GM21528 (cell line): ENCODE measurements at regions not wholly inside any gene's neighbourhood (a gene's known extent, or its start where the extent isn't known, plus 50 kb on each side); places are given as distances from the start of the nearest gene placed in this dataset.

Experiments
- ATAC-seq: cut with Tn5 transposase; IDR thresholded peaks from one replicate; pipeline ENCODE4 v1.9.1; 2021; ENCODE audit warnings: mild to moderate bottlenecking, moderate library complexity; ENCODE audit not compliant: unreplicated experiment, low FRiP score

DNA sequence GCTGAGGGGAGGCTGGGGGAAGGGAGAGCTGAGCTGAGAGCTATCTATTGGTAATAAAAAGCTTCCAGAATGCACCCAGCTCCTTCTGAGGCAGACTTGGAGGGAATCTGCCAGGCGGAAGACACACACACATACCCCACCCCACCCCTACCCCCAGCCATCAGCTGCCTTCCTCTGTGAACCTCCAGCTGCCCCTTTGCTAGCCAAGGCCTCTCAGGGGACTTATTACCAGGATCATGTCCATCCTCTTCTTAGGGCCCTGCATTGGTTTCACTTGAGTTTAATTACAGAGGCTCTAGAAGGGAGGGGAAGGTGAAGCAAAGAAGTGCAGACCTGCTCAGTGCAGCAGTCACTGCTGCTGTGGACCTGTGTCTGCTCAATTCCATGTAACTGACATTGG is 156.4 kb downstream of the OMA1 start:
- ATAC-seq = no peak

DNA sequence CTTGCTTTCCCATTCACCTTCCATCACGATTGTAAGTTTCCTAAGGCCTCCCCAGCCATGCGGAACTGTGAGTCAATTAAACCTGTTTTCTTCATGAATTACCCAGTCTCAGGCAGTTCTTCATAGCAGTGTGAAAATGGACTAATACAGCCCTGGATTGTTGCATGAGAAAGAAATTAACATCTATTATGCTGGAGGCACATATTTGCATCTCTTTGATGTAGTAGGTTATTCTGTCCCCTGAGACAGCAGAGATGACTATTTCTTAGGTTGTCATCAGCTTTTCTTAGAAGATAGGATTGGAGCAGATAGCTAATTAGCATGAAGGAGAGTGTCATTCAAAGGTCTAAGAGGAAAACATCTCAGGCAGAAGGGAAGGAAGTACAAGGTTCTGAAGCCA is 166.2 kb downstream of the OMA1 start:
- no peak for ATAC-seq

DNA sequence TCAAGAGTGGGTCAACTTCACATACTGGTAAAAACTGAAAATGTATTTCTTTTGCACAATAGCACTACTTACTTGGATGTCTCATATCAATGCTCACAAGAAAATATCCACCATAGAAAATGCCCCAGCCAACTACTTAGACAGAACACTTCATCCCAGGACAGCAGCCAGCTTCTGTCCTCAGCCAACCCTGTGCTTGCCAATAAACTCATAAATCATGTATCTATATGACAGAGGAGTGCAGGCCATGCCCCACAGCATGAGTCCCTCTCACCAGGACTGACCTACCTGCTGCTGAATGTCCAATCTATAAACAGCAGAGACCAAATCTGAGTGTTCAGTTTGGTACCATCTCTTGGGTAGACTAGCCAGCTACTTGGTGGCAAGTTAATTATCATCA is 179.3 kb downstream of the OMA1 start:
- ATAC-seq = no peak

DNA sequence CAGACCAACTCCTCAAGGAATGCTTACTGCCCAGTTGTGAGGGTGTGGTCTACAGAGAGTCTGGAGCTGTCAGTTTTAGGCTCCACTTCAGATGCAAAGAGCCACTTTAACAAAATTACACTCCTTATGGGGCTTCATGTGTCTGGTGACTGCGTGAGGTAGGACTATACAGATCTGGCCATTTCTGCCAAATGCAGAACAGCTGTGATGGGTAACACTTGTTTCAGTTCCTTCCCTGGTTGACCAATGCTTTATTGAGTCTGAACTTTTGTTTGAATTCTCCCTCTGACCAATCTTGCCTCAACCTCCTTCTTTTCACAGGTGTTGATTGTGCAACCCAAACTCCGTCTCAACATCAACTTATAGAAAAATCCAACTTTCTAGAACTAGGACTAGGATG is 181.2 kb downstream of the OMA1 start:
- ATAC-seq = no peak

GRCh38 chr1:58363585-58363984 is 182.9 kb downstream of the OMA1 start:
- no peak for ATAC-seq

DNA sequence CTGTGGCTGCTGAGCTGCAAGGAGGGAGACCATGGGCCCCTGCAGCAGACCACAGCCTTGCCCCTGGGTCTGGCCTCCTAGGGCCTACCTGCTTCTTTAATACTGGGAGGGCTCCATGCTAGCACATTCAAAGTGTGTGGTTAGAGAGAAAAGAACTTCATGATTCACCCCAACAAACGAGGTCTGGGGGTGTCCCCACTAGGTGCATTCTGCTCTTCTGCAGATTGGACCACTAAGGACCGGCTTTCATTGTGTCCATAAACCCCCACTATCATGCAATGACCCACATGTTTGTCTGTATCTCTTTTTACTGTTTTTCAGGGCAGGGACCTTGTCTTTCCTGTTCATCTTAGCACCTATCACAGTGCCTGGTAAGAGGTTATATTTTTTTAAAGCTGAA is 185.4 kb downstream of the OMA1 start:
- ATAC-seq = no peak

- no peak for ATAC-seq
Measured at GRCh38 chr1:58358346-58358745, 188.2 kb downstream of the OMA1 start.

DNA sequence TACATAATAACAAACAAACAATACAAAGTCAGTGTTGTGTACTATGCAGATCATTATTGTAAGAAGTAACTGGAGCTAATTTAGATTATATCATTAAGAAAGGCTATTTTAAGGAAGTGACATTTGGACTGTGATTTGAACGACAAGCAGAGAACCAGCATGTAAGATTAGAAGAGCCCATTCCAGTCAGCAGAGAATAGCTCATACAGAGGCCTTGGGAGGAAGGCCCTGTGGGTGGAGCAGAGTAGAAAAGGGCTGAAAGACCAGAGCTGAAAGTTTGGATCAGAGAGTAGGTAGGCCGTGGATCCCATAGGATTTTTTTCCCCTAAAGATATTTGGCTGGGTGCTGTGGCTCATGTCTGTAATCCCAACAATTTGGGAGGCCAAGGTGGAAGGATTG is 190.1 kb downstream of the OMA1 start:
- no peak for ATAC-seq

GRCh38 chr1:58353168-58353567 is 193.4 kb downstream of the OMA1 start:
- ATAC-seq = no peak

DNA sequence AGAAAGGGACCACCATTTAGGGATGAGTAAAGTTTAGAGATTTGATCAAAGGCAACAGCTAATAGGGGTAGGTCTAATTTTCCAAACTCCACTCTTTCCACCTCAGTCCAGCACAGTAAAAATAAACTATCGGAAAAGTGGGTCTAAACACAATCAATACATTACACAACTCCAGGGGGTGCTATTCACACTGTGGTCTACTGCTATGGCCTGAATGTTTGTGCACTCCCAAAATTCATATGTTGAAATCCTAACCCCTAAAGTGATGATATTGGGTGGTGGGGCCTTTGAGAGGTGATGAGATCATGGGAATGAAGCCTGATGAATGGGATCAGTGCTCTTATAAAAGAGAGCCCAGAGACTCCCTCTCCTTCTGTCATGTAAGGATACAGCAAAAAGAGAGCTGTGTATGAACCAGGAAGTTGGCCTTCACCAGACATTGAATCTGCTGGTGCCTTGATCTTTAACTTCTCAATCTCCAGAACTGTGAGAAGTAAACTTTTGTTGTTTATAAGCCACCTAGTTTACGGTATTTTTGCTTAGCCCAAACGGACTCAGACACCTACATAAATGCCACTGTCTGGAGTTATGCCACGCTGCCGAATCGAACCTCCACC is 193.9 kb downstream of the OMA1 start:
- no peak for ATAC-seq

GRCh38 chr1:58346036-58346355 is 200.5 kb downstream of the OMA1 start:
- ATAC-seq = no peak

GRCh38 chr1:58345215-58346035 is 201.1 kb downstream of the OMA1 start:
- no peak for ATAC-seq

GRCh38 chr1:58340185-58340584 is 206.3 kb downstream of the OMA1 start:
- no peak for ATAC-seq

DNA sequence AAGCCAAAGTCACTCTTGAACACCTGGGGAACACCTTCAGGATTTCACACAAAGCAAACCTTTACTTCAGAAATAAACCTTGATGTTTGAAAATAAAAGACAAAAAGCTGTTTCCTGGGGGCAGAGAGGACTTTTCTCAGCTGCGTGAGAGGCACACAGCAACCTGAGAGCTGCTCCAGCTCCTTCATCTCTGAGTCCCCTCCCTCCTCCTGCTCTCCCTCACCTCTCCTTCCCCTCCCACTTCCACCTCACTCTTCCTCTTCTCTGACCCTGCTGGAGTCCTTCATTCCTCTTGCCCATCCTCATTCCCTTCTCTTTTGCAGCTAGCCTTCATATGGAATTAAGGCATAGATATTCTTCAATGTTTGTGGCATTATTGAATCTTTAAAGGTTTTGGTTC is 208.4 kb downstream of the OMA1 start:
- ATAC-seq = no peak

DNA sequence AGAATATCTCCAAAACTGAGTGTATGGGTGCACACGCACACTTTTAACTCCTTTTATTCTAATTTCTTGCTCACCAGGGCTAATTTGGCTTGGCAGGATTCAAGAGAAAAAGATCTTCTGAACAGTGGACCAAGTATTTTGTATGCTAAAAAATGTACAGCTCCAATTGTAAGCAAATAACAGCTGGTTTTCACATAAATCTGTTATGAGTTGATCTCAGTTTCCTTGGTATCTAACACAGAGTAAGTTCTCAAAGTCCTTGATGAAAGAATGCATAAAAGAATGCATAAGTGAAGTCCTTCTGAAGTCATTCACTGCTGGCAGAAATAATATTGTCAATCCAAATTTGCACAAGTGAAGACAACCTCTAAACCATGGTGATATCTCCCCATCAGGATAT is 213.0 kb downstream of the OMA1 start:
- ATAC-seq = no peak

DNA sequence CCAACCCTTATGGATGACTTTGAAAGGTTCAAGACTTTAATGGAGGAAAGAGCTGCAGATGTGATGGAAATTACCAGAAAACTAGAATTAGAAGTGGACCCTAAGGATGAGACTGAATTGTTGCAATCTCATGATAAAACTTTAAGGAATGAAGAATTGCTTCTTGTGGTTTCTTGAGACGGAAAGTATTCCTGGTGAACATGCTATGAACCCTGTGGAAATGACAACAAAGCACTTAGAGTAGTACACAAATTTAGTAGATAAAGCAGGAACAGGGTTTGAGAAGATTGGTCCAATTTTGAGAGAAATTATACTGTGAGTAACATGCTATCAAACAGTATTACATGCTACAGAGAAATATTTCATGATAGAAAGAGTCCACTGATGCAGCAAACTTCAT is 215.4 kb downstream of the OMA1 start:
- no peak for ATAC-seq

- no peak for ATAC-seq
Measured at GRCh38 chr1:58325866-58326265, 220.7 kb downstream of the OMA1 start.

- no peak for ATAC-seq
Measured at GRCh38 chr1:58324558-58324957, 222.0 kb downstream of the OMA1 start.

- ATAC-seq = no peak
Measured at GRCh38 chr1:58318157-58319005, 228.1 kb downstream of the OMA1 start.

DNA sequence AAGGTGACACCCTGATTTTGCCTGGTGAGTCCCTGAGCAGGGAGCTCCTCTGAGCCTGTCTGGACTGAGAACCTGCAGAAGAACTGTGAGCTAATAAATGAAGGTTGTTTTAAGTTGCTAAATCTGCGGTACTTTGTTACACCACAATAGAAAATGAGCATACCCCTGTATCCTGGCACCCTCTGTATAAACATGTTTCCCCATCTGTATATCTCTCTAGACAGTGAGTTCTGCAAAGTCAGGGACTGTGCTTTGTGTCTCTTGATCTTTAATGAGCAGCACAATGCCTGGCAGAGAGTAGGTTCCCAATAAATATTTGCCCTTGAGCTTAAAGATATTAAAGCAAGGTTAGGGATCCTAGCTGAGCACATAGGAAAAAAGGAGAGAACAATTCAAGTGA is 228.8 kb downstream of the OMA1 start:
- no peak for ATAC-seq

GRCh38 chr1:58317086-58317485 is 229.4 kb downstream of the OMA1 start:
- ATAC-seq = no peak

DNA sequence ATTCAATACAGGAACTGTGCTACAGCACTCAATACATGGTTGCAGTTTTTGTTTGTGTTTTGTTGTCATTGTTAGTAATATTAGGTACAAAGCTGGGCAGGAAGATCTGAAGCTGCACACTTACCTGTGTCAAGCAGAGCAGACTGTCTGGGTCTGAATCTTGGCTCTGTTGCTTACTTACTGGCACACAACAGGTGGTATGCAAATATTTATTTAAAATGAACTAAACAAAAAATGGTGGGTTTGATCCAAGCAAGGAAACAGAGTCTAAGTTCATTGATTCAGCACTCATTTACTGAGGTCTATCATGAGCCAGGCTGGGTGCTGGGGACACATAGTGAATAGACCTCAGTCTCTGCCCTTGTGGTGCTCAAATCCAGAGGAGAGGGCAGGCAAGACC is 230.4 kb downstream of the OMA1 start:
- ATAC-seq = no peak
